ENCODE measurements at regions not wholly inside any gene's neighbourhood (a gene's known extent, or its start where the extent isn't known, plus 50 kb on each side); places are given as distances from the start of the nearest gene placed in this dataset.

- H3K79me2 ChIP-seq (ENCODE audit: control insufficient read depth, insufficient read depth, low read length), result no peaks in the 10 kb centered on the region
- ChIA-PET CTCF (no interaction called here), POLR2A (no interaction called here)
- FAIRE-seq, result no peak
- no peak overlapping the region for H3K4me2 ChIP-seq (ENCODE audit: insufficient read depth, low read length)
- intact Hi-C loops (cut with micrococcal nuclease) (no loop called here), dilution Hi-C loops (cut with MboI; ENCODE audit: extremely low pct_ligation_motif_present, low sequenced_read_pairs) (no loop called here)
- H3K9me3 ChIP-seq (replicated peaks; ENCODE audit: control insufficient read depth, insufficient read depth, low read length), result peaks cover 1% of the 10 kb centered on the region
- no peaks in the 10 kb centered on the region for H3K9me1 ChIP-seq (replicated peaks; ENCODE audit: control insufficient read depth, extremely low read depth, insufficient read depth, low read length)
- H2AFZ ChIP-seq (ENCODE audit: low read depth, low read length), result no peak overlapping the region
- no peak overlapping the region for H3K27ac ChIP-seq (ENCODE audit: insufficient read depth, low read depth, low read length)
- H3K9ac ChIP-seq (replicated peaks; ENCODE audit: extremely low read depth, insufficient read depth, low read length), result no peak overlapping the region
- no peak for DNase-seq (ENCODE audit: low read depth, low spot score)
- H4K20me1 ChIP-seq (replicated peaks; ENCODE audit: control insufficient read depth, extremely low read depth, insufficient read depth, low read length), result no peaks in the 10 kb centered on the region
- H3K4me1 ChIP-seq (ENCODE audit: control insufficient read depth, extremely low read depth, insufficient read depth, low read length), result no peaks in the 10 kb centered on the region
- TF ChIP-seq MYC (IDR thresholded peaks at IDR 0.05; ENCODE audit: low read depth, low read length), result no peak
- TF ChIP-seq GATA2 (IDR thresholded peaks at IDR 0.05; ENCODE audit: insufficient read depth, insufficient read length, low read depth, low read length), result no peak
- TF ChIP-seq FOS (IDR thresholded peaks at IDR 0.05; ENCODE audit: borderline replicate concordance, insufficient read depth, low read length), result no peak
- TF ChIP-seq JUN (IDR thresholded peaks at IDR 0.05; ENCODE audit: borderline replicate concordance, insufficient read depth, insufficient read length, low read depth), result no peak
- no peak for TF ChIP-seq MAX (IDR thresholded peaks at IDR 0.05; ENCODE audit: insufficient read depth, insufficient read length)
- no peak for TF ChIP-seq EZH2 (IDR thresholded peaks at IDR 0.05; ENCODE audit: borderline replicate concordance, low read depth, low read length, severe bottlenecking)
- no peak for TF ChIP-seq POLR2A (IDR thresholded peaks at IDR 0.05; ENCODE audit: low read depth, low read length)
- no peak for TF ChIP-seq POLR2AphosphoS5 (IDR thresholded peaks at IDR 0.05; ENCODE audit: insufficient read depth, low read depth, low read length)
- no peak for TF ChIP-seq CTCF (IDR thresholded peaks at IDR 0.05; ENCODE audit: extremely low read depth in 1 of 2, insufficient read depth in 1 of 2, low read depth in 1 of 2, low read length in 2 of 2)
- H3K36me3 ChIP-seq (ENCODE audit: control insufficient read depth in 2 of 2, extremely low read depth in 1 of 2, insufficient read depth in 2 of 2, low read length in 2 of 2), result no peaks in the 10 kb centered on the region
- no peaks in the 10 kb centered on the region for H3K27me3 ChIP-seq (ENCODE audit: control insufficient read depth in 2 of 2, insufficient read depth in 2 of 2, low read length in 2 of 2)
- no TSS peak for BruUV-seq (replicated peaks)
- no peak overlapping the region for H3K4me3 ChIP-seq (replicated peaks in 1 of 3; ENCODE audit: insufficient read depth in 1 of 3, low read depth in 1 of 3, low read length in 3 of 3)
These were observed 299.9 kb upstream of the ANO5 start for GRCh38 chr11:21892736-21893564.

Measured in endothelial cell of umbilical vein (primary cell).